ENCODE measurements at regions not wholly inside any gene's neighbourhood (a gene's known extent, or its start where the extent isn't known, plus 50 kb on each side); places are given as distances from the start of the nearest gene placed in this dataset.

- Histone ChIP-seq H3K9me3 (ENCODE audit: low read length) (no peaks in the 10 kb centered on the region), H3K27me3 (ENCODE audit: low read length) (no peaks in the 10 kb centered on the region), H3K4me1 (ENCODE audit: low read length) (no peaks in the 10 kb centered on the region), H2AFZ (ENCODE audit: low read length) (no peak overlapping the region), H3K4me3 (ENCODE audit: low read length) (no peak overlapping the region), H4K20me1 (ENCODE audit: insufficient read depth, low read depth, low read length) (no peaks in the 10 kb centered on the region), H3K36me3 (ENCODE audit: insufficient read depth, low read length) (no peaks in the 10 kb centered on the region), H3K9me2 (replicated peaks; ENCODE audit: insufficient read depth, low read length) (no peaks in the 10 kb centered on the region), H3K4me2 (ENCODE audit: low read depth, low read length, poor library complexity, severe bottlenecking) (no peak overlapping the region), H3K9ac (ENCODE audit: low read length) (no peak overlapping the region), H3K27ac (ENCODE audit: low read length) (no peak overlapping the region), H3K79me2 (ENCODE audit: low read length) (no peaks in the 10 kb centered on the region)
- DNase-seq: no peak
These were observed 970.5 kb upstream of the EEF2KMT start for GRCh38 chr16:6068063-6068462.

DNA sequence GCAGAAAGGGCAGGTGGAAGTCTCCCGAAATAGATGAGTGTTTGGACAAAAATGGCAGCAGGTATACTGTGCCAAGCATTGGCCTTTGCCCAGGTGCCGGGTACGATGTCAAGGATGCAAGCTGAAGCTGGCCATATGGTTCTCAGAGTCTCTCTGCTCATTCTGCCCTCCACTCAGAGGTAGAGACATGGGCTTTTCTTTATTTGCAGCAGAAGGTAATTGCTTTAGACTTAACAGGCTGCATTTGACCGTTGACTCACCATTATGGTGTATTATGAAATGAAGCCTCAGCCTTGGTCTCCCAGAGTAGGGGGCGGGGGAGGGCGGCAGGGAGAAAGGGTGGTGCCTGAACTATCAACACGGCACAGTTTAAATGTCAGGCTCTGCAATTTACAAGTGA, 969.1 kb upstream of the EEF2KMT start:
- no peaks in the 10 kb centered on the region for H4K20me1 ChIP-seq (ENCODE audit: insufficient read depth, low read depth, low read length)
- H3K4me1 ChIP-seq (ENCODE audit: low read length): no peaks in the 10 kb centered on the region
- H3K79me2 ChIP-seq (ENCODE audit: low read length): no peaks in the 10 kb centered on the region
- no peaks in the 10 kb centered on the region for H3K9me2 ChIP-seq (replicated peaks; ENCODE audit: insufficient read depth, low read length)
- H3K36me3 ChIP-seq (ENCODE audit: insufficient read depth, low read length): no peaks in the 10 kb centered on the region
- no peak overlapping the region for H3K9ac ChIP-seq (ENCODE audit: low read length)
- H3K9me3 ChIP-seq (ENCODE audit: low read length): no peaks in the 10 kb centered on the region
- H2AFZ ChIP-seq (ENCODE audit: low read length): no peak overlapping the region
- DNase-seq: no peak
- H3K27me3 ChIP-seq (ENCODE audit: low read length): no peaks in the 10 kb centered on the region
- H3K27ac ChIP-seq (ENCODE audit: low read length): no peak overlapping the region
- no peak overlapping the region for H3K4me2 ChIP-seq (ENCODE audit: low read depth, low read length, poor library complexity, severe bottlenecking)
- no peak overlapping the region for H3K4me3 ChIP-seq (ENCODE audit: low read length)

GRCh38 chr16:6063526-6063925, 965.9 kb upstream of the EEF2KMT start:
- H3K36me3 ChIP-seq (ENCODE audit: insufficient read depth, low read length): no peaks in the 10 kb centered on the region
- H3K27me3 ChIP-seq (ENCODE audit: low read length): no peaks in the 10 kb centered on the region
- no peak overlapping the region for H3K27ac ChIP-seq (ENCODE audit: low read length)
- no peak overlapping the region for H3K4me2 ChIP-seq (ENCODE audit: low read depth, low read length, poor library complexity, severe bottlenecking)
- H3K4me3 ChIP-seq (ENCODE audit: low read length): no peak overlapping the region
- no peak overlapping the region for H3K9ac ChIP-seq (ENCODE audit: low read length)
- H3K4me1 ChIP-seq (ENCODE audit: low read length): no peaks in the 10 kb centered on the region
- no peaks in the 10 kb centered on the region for H4K20me1 ChIP-seq (ENCODE audit: insufficient read depth, low read depth, low read length)
- H3K9me2 ChIP-seq (replicated peaks; ENCODE audit: insufficient read depth, low read length): no peaks in the 10 kb centered on the region
- H3K79me2 ChIP-seq (ENCODE audit: low read length): no peaks in the 10 kb centered on the region
- no peak for DNase-seq
- H2AFZ ChIP-seq (ENCODE audit: low read length): no peak overlapping the region
- H3K9me3 ChIP-seq (ENCODE audit: low read length): no peaks in the 10 kb centered on the region

DNA sequence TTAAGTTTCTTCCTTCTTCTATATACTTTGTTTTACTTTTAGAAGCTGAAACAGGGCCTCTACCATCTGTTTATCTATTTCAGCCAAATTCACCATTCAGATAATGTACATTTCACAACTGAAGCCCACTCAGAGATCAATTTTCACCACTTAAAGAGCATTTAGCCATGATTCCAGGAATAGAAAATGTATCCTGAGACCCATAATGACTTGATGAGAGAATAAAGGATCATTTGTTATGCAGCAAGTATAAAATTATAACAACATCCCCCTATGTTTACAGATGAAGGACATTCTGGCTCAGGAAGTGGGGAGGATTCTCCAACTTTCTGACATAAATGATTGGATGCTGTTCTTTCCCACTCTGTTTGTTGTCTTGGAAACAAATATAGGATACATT, 962.1 kb upstream of the EEF2KMT start:
- H3K27me3 ChIP-seq (ENCODE audit: low read length): no peaks in the 10 kb centered on the region
- no peak overlapping the region for H2AFZ ChIP-seq (ENCODE audit: low read length)
- no peak for DNase-seq
- H3K9ac ChIP-seq (ENCODE audit: low read length): no peak overlapping the region
- H3K79me2 ChIP-seq (ENCODE audit: low read length): no peaks in the 10 kb centered on the region
- H3K4me2 ChIP-seq (ENCODE audit: low read depth, low read length, poor library complexity, severe bottlenecking): no peak overlapping the region
- no peaks in the 10 kb centered on the region for H3K9me3 ChIP-seq (ENCODE audit: low read length)
- H4K20me1 ChIP-seq (ENCODE audit: insufficient read depth, low read depth, low read length): no peaks in the 10 kb centered on the region
- no peaks in the 10 kb centered on the region for H3K4me1 ChIP-seq (ENCODE audit: low read length)
- no peak overlapping the region for H3K27ac ChIP-seq (ENCODE audit: low read length)
- H3K4me3 ChIP-seq (ENCODE audit: low read length): no peak overlapping the region
- no peaks in the 10 kb centered on the region; the same call in 1 of the 2 replicates for H3K9me2 ChIP-seq (replicated peaks; ENCODE audit: insufficient read depth, low read length)
- no peaks in the 10 kb centered on the region for H3K36me3 ChIP-seq (ENCODE audit: insufficient read depth, low read length)

- H2AFZ ChIP-seq (ENCODE audit: low read length): no peak overlapping the region
These were observed 960.2 kb upstream of the EEF2KMT start for GRCh38 chr16:6057821-6058220.

DNA sequence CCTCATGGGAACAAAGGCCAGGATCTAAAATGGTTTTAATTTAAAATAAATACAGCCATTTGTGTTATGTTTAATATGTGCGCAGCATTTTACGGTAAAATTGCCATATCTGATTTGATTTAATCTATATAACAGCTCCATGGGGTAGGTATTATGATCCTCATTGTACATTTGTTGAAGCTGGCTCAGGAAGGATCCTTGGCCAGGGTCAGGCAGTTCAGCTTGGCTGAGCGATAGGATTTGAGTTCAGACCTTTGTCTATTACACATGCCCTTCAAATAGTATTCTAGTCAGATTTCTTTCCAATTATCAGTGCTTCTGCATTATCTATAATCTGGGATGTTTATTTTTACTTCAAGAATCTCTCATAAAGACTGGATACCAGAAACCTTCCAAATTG, 950.4 kb upstream of the EEF2KMT start:
- Histone ChIP-seq H3K4me3 (ENCODE audit: low read length) (no peak overlapping the region), H3K9ac (ENCODE audit: low read length) (no peak overlapping the region), H3K79me2 (ENCODE audit: low read length) (no peaks in the 10 kb centered on the region), H3K4me1 (ENCODE audit: low read length) (no peaks in the 10 kb centered on the region), H2AFZ (ENCODE audit: low read length) (no peak overlapping the region), H3K36me3 (ENCODE audit: insufficient read depth, low read length) (no peaks in the 10 kb centered on the region), H3K4me2 (ENCODE audit: low read depth, low read length, poor library complexity, severe bottlenecking) (no peak overlapping the region), H3K9me3 (ENCODE audit: low read length) (peaks cover 5% of the 10 kb centered on the region; the same call in 1 of the 2 replicates), H3K27ac (ENCODE audit: low read length) (no peak overlapping the region), H4K20me1 (ENCODE audit: insufficient read depth, low read depth, low read length) (no peaks in the 10 kb centered on the region), H3K9me2 (replicated peaks; ENCODE audit: insufficient read depth, low read length) (no peaks in the 10 kb centered on the region), H3K27me3 (ENCODE audit: low read length) (no peaks in the 10 kb centered on the region)
- DNase-seq: no peak

More at GRCh38 chr16:6057821-6058220, 960.2 kb upstream of the EEF2KMT start:
- Histone ChIP-seq H3K9me3 (ENCODE audit: low read length) (no peaks in the 10 kb centered on the region), H4K20me1 (ENCODE audit: insufficient read depth, low read depth, low read length) (no peaks in the 10 kb centered on the region), H3K9me2 (replicated peaks; ENCODE audit: insufficient read depth, low read length) (no peaks in the 10 kb centered on the region; the same call in 1 of the 2 replicates), H3K36me3 (ENCODE audit: insufficient read depth, low read length) (no peaks in the 10 kb centered on the region), H3K27me3 (ENCODE audit: low read length) (no peaks in the 10 kb centered on the region), H3K79me2 (ENCODE audit: low read length) (no peaks in the 10 kb centered on the region), H3K4me2 (ENCODE audit: low read depth, low read length, poor library complexity, severe bottlenecking) (no peak overlapping the region), H3K9ac (ENCODE audit: low read length) (no peak overlapping the region), H3K4me3 (ENCODE audit: low read length) (no peak overlapping the region), H3K27ac (ENCODE audit: low read length) (no peak overlapping the region), H3K4me1 (ENCODE audit: low read length) (no peaks in the 10 kb centered on the region)
- no peak for DNase-seq

GRCh38 chr16:6047325-6047724, 949.7 kb upstream of the EEF2KMT start:
- Histone ChIP-seq H3K36me3 (ENCODE audit: insufficient read depth, low read length) (no peaks in the 10 kb centered on the region), H4K20me1 (ENCODE audit: insufficient read depth, low read depth, low read length) (no peaks in the 10 kb centered on the region), H3K4me3 (ENCODE audit: low read length) (no peak overlapping the region), H3K9ac (ENCODE audit: low read length) (no peak overlapping the region), H3K4me2 (ENCODE audit: low read depth, low read length, poor library complexity, severe bottlenecking) (no peak overlapping the region), H3K9me2 (replicated peaks; ENCODE audit: insufficient read depth, low read length) (no peaks in the 10 kb centered on the region), H3K27ac (ENCODE audit: low read length) (no peak overlapping the region), H2AFZ (ENCODE audit: low read length) (no peak overlapping the region), H3K4me1 (ENCODE audit: low read length) (no peaks in the 10 kb centered on the region), H3K9me3 (ENCODE audit: low read length) (peaks cover 5% of the 10 kb centered on the region; the same call in 1 of the 2 replicates), H3K27me3 (ENCODE audit: low read length) (no peaks in the 10 kb centered on the region), H3K79me2 (ENCODE audit: low read length) (no peaks in the 10 kb centered on the region)
- DNase-seq: no peak

DNA sequence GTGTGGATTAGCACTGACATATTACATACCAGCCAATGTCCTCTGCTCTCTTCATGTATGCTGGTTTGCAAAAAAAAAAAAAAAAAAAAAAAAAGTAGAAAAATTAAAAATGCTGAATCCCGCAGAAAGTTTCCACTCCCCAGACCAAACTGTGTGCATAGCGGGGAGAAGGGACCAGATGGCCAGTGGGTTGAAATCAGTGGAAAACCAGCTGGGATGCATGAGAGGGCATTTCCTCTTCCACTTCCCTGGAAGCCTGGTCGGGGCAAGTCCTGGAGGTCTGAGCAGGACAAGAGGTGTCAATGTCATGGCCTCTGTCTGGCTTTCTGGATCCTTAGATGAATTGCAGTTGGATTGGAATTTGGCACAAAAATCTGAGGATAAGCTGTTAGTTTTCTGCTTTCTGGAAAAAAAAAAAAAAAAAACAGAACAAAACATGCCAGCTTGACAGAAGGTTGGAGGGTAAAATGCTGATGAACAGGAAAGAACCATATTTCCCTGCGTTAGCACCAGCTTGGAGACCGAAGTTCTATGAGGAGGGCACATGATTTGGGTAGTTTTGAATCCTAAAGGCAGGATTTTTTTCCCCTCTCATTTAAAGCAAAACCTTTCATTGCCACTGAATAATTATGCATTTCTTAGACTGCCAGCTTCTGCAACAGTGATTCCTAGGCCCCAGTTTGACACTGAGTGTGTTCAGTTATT, 941.5 kb upstream of the EEF2KMT start:
- Histone ChIP-seq H3K4me1 (ENCODE audit: low read length) (no peaks in the 10 kb centered on the region), H3K4me2 (ENCODE audit: low read depth, low read length, poor library complexity, severe bottlenecking) (no peak overlapping the region), H3K9me3 (ENCODE audit: low read length) (no peaks in the 10 kb centered on the region), H4K20me1 (ENCODE audit: insufficient read depth, low read depth, low read length) (no peaks in the 10 kb centered on the region), H3K9me2 (replicated peaks; ENCODE audit: insufficient read depth, low read length) (no peaks in the 10 kb centered on the region), H3K36me3 (ENCODE audit: insufficient read depth, low read length) (no peaks in the 10 kb centered on the region), H3K4me3 (ENCODE audit: low read length) (no peak overlapping the region), H3K9ac (ENCODE audit: low read length) (no peak overlapping the region), H2AFZ (ENCODE audit: low read length) (no peak overlapping the region), H3K27ac (ENCODE audit: low read length) (no peak overlapping the region), H3K79me2 (ENCODE audit: low read length) (no peaks in the 10 kb centered on the region), H3K27me3 (ENCODE audit: low read length) (no peaks in the 10 kb centered on the region)
- DNase-seq: no peak

Data from Karpas-422 (cell line).